Heart right ventricle (tissue), 16 donors: ENCODE measurements at regions not wholly inside any gene's neighbourhood (a gene's known extent, or its start where the extent isn't known, plus 50 kb on each side); places are given as distances from the start of the nearest gene placed in this dataset.

ENCODE experiments used
- ATAC-seq, 8 donors: fragments of 200-7000 bp; cut with Tn5 transposase; one replicate each; pipeline ENCODE4 v1.9.1; 2020; ENCODE audit warnings: mild to moderate bottlenecking in 8 of 8, moderate library complexity in 8 of 8, moderate number of reproducible peaks in 1 of 8
- DNase-seq, 2 donors: peaks; one replicate each; pipeline ENCODE4 v3.0.0-alpha.2; 2020
- H3K27ac ChIP-seq, 10 donors: fragments of 200-600 bp; sonication (generic) in 2 of 10; one replicate each; pipeline versions ENCODE4 v1.5.0 to v1.8.0; 2020 to 2022; ENCODE audit warnings: mild to moderate bottlenecking in 3 of 10
- H3K27me3 ChIP-seq, 7 donors: fragments of 200-600 bp; one replicate each; pipeline ENCODE4 v1.8.0; 2021 to 2022; ENCODE audit warnings: mild to moderate bottlenecking in 2 of 7
- H3K36me3 ChIP-seq, 9 donors: fragments of 200-600 bp; sonication (generic) in 1 of 9; one replicate each; pipeline versions ENCODE4 v1.5.0 to v1.8.0; 2020 to 2022; ENCODE audit warnings: mild to moderate bottlenecking in 2 of 9
- H3K4me1 ChIP-seq, 9 donors: fragments of 200-600 bp; sonication (generic) in 1 of 9; one replicate each; pipeline versions ENCODE4 v1.5.0 to v1.8.0; 2020 to 2022; ENCODE audit warnings: mild to moderate bottlenecking in 4 of 9
- H3K4me3 ChIP-seq, 10 donors: fragments of 200-600 bp; sonication (generic) in 2 of 10; one replicate each; pipeline versions ENCODE4 v1.5.0 to v1.8.0; 2020 to 2022; ENCODE audit warnings: mild to moderate bottlenecking in 7 of 10, moderate library complexity in 2 of 10
- H3K9me3 ChIP-seq, 11 donors: fragments of 200-600 bp in 10 of 11; sonication (generic) in 2 of 11; one replicate each; pipeline versions ENCODE4 v1.5.0 to v1.8.0; 2013 to 2022; ENCODE audit warnings: mild to moderate bottlenecking in 2 of 11, control low read depth in 1 of 11, moderate library complexity in 1 of 11
- WGBS, 2 donors: extraction: QIAGEN DNeasy Blood & Tissue Kit; methylation state at CpG; one replicate each; pipeline ENCODE4 v1.1.7; 2013; ENCODE audit warnings: inconsistent platforms in 1 of 2; 5-methylcytosine and 5-hydroxymethylcytosine counted together
- intact Hi-C, 10 donors: fragments of 100-400 bp; cut with DNase I; formaldehyde crosslinking; loops; one replicate each; pipeline versions ENCODE4 v1.11.1 to v1.14.2; 2022
- TF ChIP-seq, protein P1 (sequence below), 9 donors: fragments of 200-600 bp; sonication (generic) in 2 of 9; IDR thresholded peaks; one replicate each; pipeline versions ENCODE4 v1.5.0 to v1.8.0; 2021 to 2022; ENCODE audit warnings: antibody characterized with exemption in 9 of 9, mild to moderate bottlenecking in 5 of 9, moderate library complexity in 1 of 9
- donor health status: Arrhythmogenic right ventricular cardiomyopathy.
- donor health status: ischemic (EF 13 %, LVEDD 7.1; RV severe dilation, severe dysfunction).
- donor health status: healthy with polysubstance abuse.
- donor health status: DM: no; HTN: yes; CAD: no.
- donor health status: DM: no; HTN: no; CAD: no.
- donor health status: ischemic (EF 25% LVEDD 6.9; RV normal size, moderate dysfunction).
- donor health status: ischemic (EF 25% LVEDD 5.7; RV mildly dilated, moderate dysfunction).
- donor health status: healthy.
- donor health status: DM: yes; HTN: yes; CAD: no.
- donor health status: Ischemic cardiomyopathy.
- donor health status: ischemic (EF 35%, LVEDD 5.7; RV mildly dilated, moderate dysfunction).
- donor health status: nonischemic (EF 11% LVEDD 7.7; RV severe dilation, severe dysfunction).
- donor health status: DM: yes; HTN: yes; CAD: no.
- donor health status: PGD.
- donor health status: ischemic (EF 29% LVEDD 5.4; RV normal size, mild dysfunction).
- donor health status: nonischemic (EF 23%, LVEDD 6.1; RV moderate dilation, normal function).

DNA sequence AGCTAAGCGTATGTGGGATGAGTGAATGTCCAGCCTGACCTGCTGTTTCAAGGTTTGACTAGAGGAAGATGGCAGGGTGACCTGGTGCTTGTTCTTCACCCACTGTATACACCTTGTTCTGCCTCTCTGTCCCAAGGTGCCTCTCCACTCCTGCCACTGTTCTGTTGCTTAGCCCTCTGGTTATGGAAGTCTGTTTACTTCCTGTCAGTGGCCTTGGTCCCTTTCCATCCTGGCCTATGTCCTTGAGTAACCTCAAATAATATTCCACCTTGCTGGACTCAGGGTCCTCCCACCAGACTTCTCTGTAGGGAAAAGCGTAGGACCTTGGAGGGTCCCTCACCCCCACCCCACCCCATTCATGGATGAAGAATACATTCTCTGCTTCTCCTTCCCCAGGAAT is 73.2 kb upstream of the SALL1 start:
- intact Hi-C loops: no loop called here
- TF ChIP-seq, protein P1, sequence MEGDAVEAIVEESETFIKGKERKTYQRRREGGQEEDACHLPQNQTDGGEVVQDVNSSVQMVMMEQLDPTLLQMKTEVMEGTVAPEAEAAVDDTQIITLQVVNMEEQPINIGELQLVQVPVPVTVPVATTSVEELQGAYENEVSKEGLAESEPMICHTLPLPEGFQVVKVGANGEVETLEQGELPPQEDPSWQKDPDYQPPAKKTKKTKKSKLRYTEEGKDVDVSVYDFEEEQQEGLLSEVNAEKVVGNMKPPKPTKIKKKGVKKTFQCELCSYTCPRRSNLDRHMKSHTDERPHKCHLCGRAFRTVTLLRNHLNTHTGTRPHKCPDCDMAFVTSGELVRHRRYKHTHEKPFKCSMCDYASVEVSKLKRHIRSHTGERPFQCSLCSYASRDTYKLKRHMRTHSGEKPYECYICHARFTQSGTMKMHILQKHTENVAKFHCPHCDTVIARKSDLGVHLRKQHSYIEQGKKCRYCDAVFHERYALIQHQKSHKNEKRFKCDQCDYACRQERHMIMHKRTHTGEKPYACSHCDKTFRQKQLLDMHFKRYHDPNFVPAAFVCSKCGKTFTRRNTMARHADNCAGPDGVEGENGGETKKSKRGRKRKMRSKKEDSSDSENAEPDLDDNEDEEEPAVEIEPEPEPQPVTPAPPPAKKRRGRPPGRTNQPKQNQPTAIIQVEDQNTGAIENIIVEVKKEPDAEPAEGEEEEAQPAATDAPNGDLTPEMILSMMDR (IDR thresholded peaks at IDR 0.05): no peak
- H3K27ac ChIP-seq: no peak overlapping the region
- no peaks in the 10 kb centered on the region for H3K4me1 ChIP-seq
- peaks cover 0 to 8% (median 0%) of the 10 kb centered on the region in 11 donors for H3K9me3 ChIP-seq
- H3K36me3 ChIP-seq: no peaks in the 10 kb centered on the region
- no peak for DNase-seq
- 81 to 87% methylated on average over 2 of the region's 2 CpGs for WGBS, 2 donors
- H3K4me3 ChIP-seq: no peak overlapping the region
- no peak for ATAC-seq
- H3K27me3 ChIP-seq: no peaks in the 10 kb centered on the region

DNA sequence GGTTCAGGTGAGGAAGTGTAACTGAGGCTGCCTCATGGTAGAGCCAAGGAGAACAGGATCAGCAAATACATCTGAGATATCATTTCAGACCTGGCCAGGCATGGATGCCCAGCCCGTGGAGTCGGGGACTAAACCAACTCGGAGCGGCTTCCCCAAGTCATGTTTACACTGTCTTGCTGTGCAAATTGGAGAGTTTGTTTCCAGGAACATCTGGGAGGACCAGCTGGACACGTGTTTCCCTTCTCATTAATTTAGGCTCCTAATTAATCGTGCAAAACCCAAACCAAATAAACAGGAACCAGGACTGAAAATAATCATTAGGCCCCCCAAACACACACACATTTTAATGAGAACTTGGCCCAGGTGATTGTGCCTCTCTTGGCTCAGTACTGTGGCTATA is 70.9 kb upstream of the SALL1 start:
- TF ChIP-seq, protein P1 (IDR thresholded peaks at IDR 0.05): no peak
- Histone ChIP-seq H3K4me3 (no peak overlapping the region), H3K9me3 (peaks cover 0 to 30% (median 13%) of the 10 kb centered on the region in 11 donors), H3K4me1 (no peaks in the 10 kb centered on the region), H3K36me3 (no peaks in the 10 kb centered on the region), H3K27me3 (no peaks in the 10 kb centered on the region), H3K27ac (no peak overlapping the region)
- intact Hi-C loops: no loop called here
- WGBS, 2 donors: 79 to 81% methylated on average over 6 of the region's 6 CpGs
- DNase-seq: no peak
- no peak for ATAC-seq

DNA sequence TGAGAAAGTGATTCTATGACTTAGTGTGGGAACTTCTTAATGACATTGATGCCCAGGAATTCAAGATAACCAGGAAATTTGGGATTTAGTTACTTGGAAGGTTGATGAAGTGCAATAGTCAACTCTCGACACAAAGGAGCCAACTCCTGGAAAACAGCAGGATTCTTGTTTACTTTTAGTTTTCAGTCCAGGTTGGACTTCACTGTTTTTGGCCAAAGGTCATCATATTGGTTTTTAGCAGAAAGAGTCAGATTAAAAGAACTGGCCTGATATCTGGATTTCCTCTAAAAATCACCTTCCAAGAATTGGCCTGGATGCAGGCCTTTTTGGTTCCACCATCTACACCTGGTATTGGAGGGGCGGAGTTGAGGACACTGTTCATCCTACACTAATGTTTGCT is 60.1 kb upstream of the SALL1 start:
- no peak for ATAC-seq
- no peak for DNase-seq
- 78 to 79% methylated on average over 2 of the region's 2 CpGs for WGBS, 2 donors
- Histone ChIP-seq H3K4me3 (no peak overlapping the region), H3K36me3 (no peaks in the 10 kb centered on the region), H3K27me3 (no peaks in the 10 kb centered on the region), H3K4me1 (no peaks in the 10 kb centered on the region), H3K9me3 (peaks cover 0 to 15% (median 2%) of the 10 kb centered on the region in 11 donors), H3K27ac (no peak overlapping the region)
- intact Hi-C loops: no loop called here
- TF ChIP-seq, protein P1 (IDR thresholded peaks at IDR 0.05): no peak

DNA sequence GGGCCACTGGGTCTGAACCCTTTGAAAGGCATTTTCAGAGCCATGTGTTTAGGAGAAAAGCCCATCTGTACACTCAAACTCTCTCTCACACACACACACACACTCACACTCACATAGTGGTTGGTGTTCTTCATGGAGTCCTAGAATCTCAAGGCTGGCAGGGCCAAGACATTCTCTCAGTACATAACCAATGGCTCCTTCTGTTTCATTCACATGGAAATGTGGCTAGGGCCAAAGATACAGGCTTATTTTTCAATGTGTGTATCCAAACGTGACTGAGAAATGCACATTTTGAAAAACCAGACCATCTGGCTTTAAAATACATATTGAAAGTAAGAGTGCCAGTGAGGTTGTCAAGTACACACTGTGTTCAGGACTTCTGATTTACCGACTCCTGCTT is 59.0 kb upstream of the SALL1 start:
- Histone ChIP-seq H3K27me3 (no peaks in the 10 kb centered on the region), H3K27ac (no peak overlapping the region), H3K9me3 (peaks cover 0 to 6% (median 0%) of the 10 kb centered on the region in 11 donors), H3K4me3 (no peak overlapping the region), H3K4me1 (no peaks in the 10 kb centered on the region), H3K36me3 (no peaks in the 10 kb centered on the region)
- WGBS, 2 donors: 65 to 74% methylated on average over 2 of the region's 2 CpGs
- TF ChIP-seq, protein P1 (IDR thresholded peaks at IDR 0.05): no peak
- DNase-seq (no peak), ATAC-seq (no peak)
- intact Hi-C loops: no loop called here

DNA sequence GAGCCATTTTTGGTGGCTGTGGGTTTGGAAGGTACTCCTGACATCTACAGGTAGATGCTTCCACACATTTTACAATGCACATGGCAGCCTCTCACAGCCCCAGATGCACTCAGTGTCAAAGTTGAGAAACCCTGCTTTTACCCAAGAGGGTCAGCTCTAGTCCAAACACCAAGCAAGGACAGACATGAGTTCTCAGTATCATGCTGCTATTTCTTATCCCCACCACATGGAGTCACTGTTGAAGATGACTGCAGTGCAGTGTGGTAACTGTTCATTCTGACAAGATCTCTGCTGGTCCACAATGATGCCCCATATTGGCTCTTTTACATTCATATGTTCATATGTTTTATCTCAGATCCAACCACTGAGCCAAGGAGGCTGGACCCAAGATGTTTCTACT is 50.5 kb upstream of the SALL1 start:
- H3K9me3 ChIP-seq: peaks cover 0 to 15% (median 3%) of the 10 kb centered on the region in 11 donors
- TF ChIP-seq, protein P1 (IDR thresholded peaks at IDR 0.05): no peak
- no peaks in the 10 kb centered on the region for H3K4me1 ChIP-seq

More for the DNA sequence above, 50.5 kb upstream of the SALL1 start:
- no peak for DNase-seq
- no peak overlapping the region for H3K4me3 ChIP-seq
- peaks cover 0 to 9% (median 0%) of the 10 kb centered on the region in 7 donors for H3K27me3 ChIP-seq
- intact Hi-C loops: no loop called here
- H3K27ac ChIP-seq: no peak overlapping the region
- ATAC-seq: no peak
- no peaks in the 10 kb centered on the region for H3K36me3 ChIP-seq
